Ramos (cell line): ENCODE measurements at regions not wholly inside any gene's neighbourhood (a gene's known extent, or its start where the extent isn't known, plus 50 kb on each side); places are given as distances from the start of the nearest gene placed in this dataset.
"Not testable (repeated sequence)": the region's sequence is repeated elsewhere in the genome, so short reads cannot be mapped to it uniquely, and the experiment has no call there.

Experiments used
- in situ Hi-C: fragments of 300-500 bp; cut with MboI; formaldehyde crosslinking; loops from one replicate; pipeline ENCODE4 v1.14.3; 2022; ENCODE audit warnings: low sequenced_read_pairs; ENCODE audit not compliant: unreplicated experiment

GRCh38 chr5:51156222-51156621 is 227.0 kb upstream of the ISL1 start:
- in situ Hi-C loops = no loop called here

- in situ Hi-C loops = no loop called here
These were observed 226.4 kb upstream of the ISL1 start for GRCh38 chr5:51156838-51157237.

- in situ Hi-C loops = no loop called here
These were observed 224.1 kb upstream of the ISL1 start for GRCh38 chr5:51159164-51159563.

- in situ Hi-C loops = no loop called here
These were observed 223.6 kb upstream of the ISL1 start for GRCh38 chr5:51159606-51160005.

GRCh38 chr5:51162245-51162644 is 221.0 kb upstream of the ISL1 start:
- in situ Hi-C loops = no loop called here

DNA sequence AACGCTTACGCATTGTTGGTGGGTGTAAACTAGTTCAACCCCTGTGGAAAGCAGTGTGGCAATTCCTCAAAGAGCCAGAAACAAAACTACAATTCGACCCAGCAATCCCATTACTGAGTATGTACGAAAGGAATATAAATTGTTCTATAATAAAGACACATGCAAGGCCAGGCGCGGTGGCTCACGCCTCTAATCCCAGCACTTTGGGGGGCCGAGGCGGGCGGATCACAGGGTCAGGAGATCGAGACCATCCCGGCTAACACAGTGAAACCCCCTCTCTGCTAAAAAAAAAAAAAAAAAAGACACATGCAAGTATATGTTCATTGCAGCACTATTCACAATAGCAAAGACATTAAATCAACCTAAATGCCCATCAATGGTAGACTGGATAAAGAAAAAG is 217.6 kb upstream of the ISL1 start:
- in situ Hi-C loops = not testable (repeated sequence)

- in situ Hi-C loops = no loop called here
These were observed 210.2 kb upstream of the ISL1 start for GRCh38 chr5:51172903-51173626.

GRCh38 chr5:51181208-51181894 is 201.9 kb upstream of the ISL1 start:
- in situ Hi-C loops = no loop called here

DNA sequence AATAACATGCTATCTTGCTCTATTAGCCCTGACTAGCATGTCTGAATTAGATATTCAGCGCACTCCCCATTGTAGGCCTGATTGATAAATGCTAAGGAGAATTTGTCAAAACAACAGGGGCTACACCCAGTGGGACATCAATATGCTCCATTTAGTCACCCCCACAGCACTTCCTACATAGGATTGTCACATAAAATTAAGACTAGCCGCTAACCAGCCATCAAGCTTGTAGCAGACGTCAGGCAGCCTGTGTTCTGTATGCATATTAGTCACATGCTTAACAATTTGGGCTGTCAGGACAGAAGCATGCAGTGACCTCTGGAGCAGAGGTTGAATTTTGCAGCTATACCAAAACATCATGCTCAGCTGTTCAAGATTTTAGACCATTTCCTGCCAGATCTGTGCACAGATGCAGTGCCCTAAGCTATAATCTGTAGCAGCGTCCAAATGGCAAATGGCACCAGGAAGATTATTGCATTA is 197.4 kb upstream of the ISL1 start:
- in situ Hi-C loops = no loop called here

- in situ Hi-C loops = no loop called here
These were observed 195.2 kb upstream of the ISL1 start for GRCh38 chr5:51188001-51188591.

DNA sequence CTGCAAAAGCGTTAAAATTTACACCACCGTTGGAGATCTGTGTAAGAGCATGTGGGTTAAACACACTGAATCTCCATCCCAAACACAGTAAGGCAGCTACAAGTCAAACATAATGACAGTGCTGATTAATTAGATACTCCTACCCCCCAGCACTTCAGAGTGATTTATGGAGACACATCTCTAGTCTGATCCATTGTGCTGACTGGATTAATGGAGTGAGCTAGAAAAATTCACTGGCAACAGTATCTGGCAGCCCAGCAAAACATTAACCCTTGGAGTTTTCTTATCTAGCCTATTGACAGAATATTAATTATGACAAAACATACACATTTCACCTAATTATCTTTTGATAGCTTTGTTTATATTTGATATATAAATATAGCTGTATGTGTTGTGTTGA is 188.6 kb upstream of the ISL1 start:
- in situ Hi-C loops = no loop called here

DNA sequence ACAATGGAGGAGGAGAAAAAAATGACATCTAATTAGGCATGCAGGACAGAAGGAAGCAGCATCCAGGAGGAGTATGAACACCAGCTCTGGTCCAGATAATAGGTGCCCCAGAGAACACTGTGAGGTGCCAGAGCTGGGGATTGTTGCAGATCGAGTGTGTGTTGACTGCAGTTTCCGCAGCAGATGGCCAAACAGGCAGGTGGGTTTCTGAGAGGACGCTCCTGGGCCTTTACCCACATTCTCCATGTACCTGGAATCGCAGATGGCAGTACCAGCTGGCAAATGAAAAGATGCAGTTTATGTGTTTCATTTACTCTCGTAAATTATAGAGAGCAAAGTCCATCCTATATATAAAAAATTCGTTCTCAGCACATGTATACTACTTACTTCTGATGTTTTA is 182.2 kb upstream of the ISL1 start:
- in situ Hi-C loops = no loop called here

GRCh38 chr5:51201708-51202107 is 181.5 kb upstream of the ISL1 start:
- in situ Hi-C loops = no loop called here

- in situ Hi-C loops = no loop called here
These were observed 181.1 kb upstream of the ISL1 start for GRCh38 chr5:51202161-51202560.

DNA sequence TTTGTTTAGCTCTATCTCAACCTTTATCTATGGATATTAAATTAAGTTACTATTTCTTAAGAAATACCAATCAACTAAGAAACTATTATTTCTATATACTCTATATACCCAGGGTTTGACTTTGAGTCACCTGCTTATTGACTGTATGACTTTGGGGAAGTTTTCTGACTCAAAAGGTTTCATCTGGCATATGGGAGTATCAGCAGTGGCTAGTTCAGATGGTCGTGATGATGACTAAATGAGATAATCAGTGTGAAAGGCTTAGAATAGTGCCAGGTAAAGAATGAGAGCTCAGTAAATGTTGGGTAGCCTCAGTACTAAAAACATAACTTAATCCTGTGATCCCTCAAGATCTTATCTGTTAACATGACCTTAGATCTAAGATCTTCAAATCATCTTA is 179.7 kb upstream of the ISL1 start:
- in situ Hi-C loops = no loop called here

DNA sequence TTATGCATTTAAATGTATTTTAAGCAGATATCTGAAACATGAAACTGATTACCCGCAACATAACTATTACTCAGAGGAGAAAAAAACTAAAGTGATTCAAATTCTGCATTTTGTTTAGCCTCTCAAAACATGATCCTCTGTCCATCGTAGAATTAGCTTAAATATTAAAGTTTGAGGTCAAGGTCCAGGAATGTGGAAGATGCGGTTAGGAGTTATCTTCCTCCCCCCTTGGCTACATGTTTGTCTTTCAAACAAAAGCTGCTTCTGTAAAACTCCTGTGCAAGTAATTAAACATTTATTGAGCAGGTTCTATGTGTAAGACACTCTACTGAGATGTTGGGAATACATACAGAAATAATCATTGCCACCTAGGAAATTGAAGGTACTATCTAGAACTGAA is 175.0 kb upstream of the ISL1 start:
- in situ Hi-C loops = no loop called here

GRCh38 chr5:51214746-51215145 is 168.5 kb upstream of the ISL1 start:
- in situ Hi-C loops = no loop called here

DNA sequence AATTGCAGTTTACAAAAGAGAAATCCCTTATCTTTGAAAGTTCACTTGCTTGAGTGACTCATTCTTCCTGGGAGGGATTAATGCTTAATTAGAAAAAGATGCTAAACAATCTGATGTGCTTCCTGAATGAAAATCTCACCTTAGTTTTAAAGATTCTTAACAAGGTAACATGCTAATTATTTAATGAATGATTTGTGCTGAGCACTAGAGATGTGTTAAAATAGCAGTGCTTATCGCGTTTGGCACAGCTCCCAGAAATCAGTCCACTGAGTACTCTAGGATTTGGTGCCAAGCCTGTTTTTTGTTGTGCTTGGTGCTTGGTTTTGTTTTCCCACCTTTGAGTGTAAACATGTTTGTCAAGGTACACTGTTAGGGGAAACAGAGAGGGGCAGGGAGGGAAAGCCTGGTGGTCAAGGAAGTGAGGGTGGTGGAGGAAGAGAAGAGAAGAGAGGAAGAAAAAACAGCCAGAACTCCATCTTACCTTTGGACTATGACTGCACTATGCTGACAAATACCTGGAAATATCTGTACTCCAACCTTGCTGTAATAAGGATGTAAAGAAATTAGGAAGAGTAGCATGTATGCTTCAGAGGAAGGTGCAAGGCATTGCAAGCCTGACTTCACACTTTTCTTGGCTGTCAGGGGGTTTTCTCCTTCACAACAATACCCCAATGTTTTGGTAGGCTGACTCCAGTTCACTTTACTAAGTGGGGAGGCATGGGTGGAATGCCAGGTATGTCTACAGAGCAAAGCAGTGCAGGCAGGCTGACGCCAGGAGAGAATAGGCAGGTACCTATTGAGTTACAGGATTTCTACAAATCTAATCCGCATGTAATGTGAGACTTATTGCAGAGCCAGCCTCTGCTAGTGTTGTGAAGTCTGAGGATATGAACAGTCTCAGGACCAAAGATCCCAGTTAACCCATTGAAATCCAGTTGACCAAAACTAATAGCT is 157.2 kb upstream of the ISL1 start:
- in situ Hi-C loops = no loop called here

DNA sequence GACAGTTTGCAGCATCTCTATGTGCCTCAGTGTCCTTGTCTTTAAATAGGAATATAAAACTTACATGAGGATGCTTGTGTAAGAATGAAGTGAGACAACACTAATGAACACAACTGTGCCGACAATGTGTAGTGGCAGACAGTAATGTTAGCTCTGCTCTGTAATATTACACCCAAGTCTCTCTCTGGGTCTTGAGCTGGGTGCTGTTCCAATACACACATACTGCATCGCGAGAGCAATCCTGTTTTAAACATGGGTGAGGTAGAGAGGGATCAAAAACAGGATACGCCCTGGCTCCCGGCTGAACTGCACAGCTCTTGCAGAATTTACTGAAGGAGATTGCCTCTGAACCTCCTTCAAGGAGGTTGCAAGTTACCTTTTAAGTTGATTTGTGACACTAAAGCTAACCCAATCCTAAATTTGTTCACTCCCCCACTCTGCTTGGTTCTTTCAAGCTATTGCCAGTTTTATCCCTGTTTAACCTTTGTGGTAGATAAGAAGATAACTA is 155.2 kb upstream of the ISL1 start:
- in situ Hi-C loops = no loop called here

DNA sequence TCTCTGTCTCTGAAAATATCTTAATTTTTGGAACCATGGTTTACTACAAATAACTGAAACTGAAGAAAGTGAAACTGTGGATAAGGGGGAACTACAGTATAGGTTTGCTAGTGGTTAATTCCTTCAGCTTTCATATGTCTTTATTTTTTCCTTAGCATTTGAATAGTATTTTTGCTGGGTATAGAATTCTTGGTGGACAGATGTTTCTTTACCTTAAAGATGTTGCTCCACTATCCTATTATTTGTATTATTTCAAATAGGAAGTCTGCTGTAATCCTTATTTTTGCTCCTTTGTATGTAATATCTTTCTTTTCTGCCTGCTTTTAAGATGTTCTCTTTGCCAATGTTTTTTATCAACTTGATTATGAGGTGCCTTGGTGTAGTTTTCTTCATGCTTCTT is 152.9 kb upstream of the ISL1 start:
- in situ Hi-C loops = no loop called here
